ENCODE measurements at regions not wholly inside any gene's neighbourhood (a gene's known extent, or its start where the extent isn't known, plus 50 kb on each side); places are given as distances from the start of the nearest gene placed in this dataset.

DNA sequence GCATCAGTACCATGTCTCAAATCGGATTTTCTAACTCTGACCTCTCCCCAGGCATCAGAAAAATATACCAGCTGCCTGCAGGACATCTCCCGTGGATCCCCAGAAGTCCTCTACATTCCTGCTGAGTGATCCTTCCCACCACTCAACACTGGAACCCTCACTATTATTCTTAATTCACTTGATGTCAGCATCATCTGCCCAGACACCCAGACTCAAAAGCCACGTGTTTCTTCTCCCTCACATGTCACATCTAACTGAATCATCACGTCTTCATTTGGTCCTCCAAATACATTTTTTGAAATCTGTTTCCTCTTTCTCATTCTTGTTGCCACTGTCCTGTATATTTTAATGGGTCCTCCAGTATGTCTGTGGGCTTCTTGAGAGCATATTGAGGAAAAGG, 218.6 kb downstream of the HRH4 start:
- Histone ChIP-seq H2BK5ac (ENCODE audit: low read depth, low read length, poor library complexity) (no peak overlapping the region), H3K4ac (ENCODE audit: low read depth, low read length) (no peak overlapping the region), H3K27me3 (ENCODE audit: insufficient read depth, low read length) (no peaks in the 10 kb centered on the region), H3K18ac (ENCODE audit: low read length) (no peak overlapping the region), H2AK5ac (ENCODE audit: low read length) (no peak overlapping the region), H4K91ac (ENCODE audit: low read depth, low read length) (no peak overlapping the region), H2AFZ (ENCODE audit: insufficient read depth, low read length, poor library complexity) (no peak overlapping the region), H3K23ac (ENCODE audit: low read length) (no peak overlapping the region), H4K12ac (ENCODE audit: low read depth, low read length) (no peak overlapping the region), H3K14ac (ENCODE audit: low read length) (no peak overlapping the region), H3K27ac (ENCODE audit: low read depth, low read length) (no peak overlapping the region), H3K9me3 (ENCODE audit: insufficient read depth, low read depth, low read length) (no peaks in the 10 kb centered on the region), H4K8ac (ENCODE audit: low read depth, low read length) (no peak overlapping the region), H3K79me1 (ENCODE audit: low read length) (no peaks in the 10 kb centered on the region), H3K9ac (ENCODE audit: low read length) (no peak overlapping the region), H2BK120ac (ENCODE audit: insufficient read depth, low read length, poor library complexity) (no peak overlapping the region), H3K36me3 (ENCODE audit: control insufficient read depth in 1 of 2, insufficient read depth in 2 of 2, low read length in 2 of 2) (no peaks in the 10 kb centered on the region), H3K4me1 (ENCODE audit: control insufficient read depth in 1 of 2, insufficient read depth in 2 of 2, low read length in 2 of 2) (no peaks in the 10 kb centered on the region), H3K4me2 (ENCODE audit: low read length) (no peak overlapping the region), H2BK12ac (ENCODE audit: low read length) (no peak overlapping the region), H3K79me2 (ENCODE audit: control insufficient read depth, insufficient read depth, low read length, poor library complexity) (no peaks in the 10 kb centered on the region), H3K4me3 (ENCODE audit: low read depth, low read length) (no peak overlapping the region)
- no CpG with 5 or more reads among the region's 4 CpGs for WGBS (ENCODE audit: extremely low coverage, insufficient coverage, insufficient read length)
- DNase-seq, result no peak

- H2AFZ ChIP-seq (ENCODE audit: insufficient read depth, low read length, poor library complexity), result no peak overlapping the region
Observed at GRCh38 chr18:24683925-24684324, 223.5 kb downstream of the HRH4 start.

DNA sequence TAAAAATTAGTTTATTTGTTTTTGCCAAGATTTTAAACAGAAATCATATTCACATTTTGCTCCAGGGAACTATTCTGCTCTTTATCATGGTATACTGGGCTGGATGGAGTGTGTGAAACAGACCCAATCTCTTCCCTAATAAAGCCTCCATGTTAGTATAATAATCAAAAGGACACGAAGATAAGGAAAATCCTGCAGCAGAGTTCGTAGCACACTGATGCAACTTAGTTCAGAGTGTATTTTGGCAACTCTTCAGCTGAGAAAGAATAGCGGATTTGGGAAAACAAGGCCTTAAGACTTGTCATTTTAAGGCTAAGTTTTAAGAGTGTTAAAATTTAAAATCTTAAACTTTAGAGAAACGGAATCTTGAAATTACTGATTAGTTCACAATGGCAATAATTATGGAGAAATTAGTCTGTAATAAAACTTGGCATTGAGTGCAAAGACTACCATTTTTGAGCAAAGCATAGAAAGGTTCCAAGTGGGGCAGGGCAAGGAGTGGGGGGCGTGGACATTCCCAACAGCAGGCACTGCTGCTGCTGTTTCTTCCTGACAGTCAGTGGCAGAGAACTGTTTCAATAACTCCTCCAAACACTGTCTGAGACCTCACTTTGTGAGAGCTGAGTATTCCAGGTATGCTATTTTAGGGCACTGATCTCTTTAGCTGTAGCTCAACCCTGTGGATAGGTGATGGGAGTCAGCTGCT, 225.0 kb downstream of the HRH4 start:
- H3K9ac ChIP-seq (ENCODE audit: low read length), result no peak overlapping the region
- H3K14ac ChIP-seq (ENCODE audit: low read length), result no peak overlapping the region
- DNase-seq, result no peak
- H3K4me1 ChIP-seq (ENCODE audit: control insufficient read depth in 1 of 2, insufficient read depth in 2 of 2, low read length in 2 of 2), result no peaks in the 10 kb centered on the region
- H4K12ac ChIP-seq (ENCODE audit: low read depth, low read length), result no peak overlapping the region
- H4K8ac ChIP-seq (ENCODE audit: low read depth, low read length), result no peak overlapping the region
- no peak overlapping the region for H3K27ac ChIP-seq (ENCODE audit: low read depth, low read length)
- no peak overlapping the region for H2AK5ac ChIP-seq (ENCODE audit: low read length)
- WGBS (ENCODE audit: extremely low coverage, insufficient coverage, insufficient read length), result no CpG with 5 or more reads among the region's 5 CpGs
- H2BK12ac ChIP-seq (ENCODE audit: low read length), result no peak overlapping the region
- H2BK120ac ChIP-seq (ENCODE audit: insufficient read depth, low read length, poor library complexity), result no peak overlapping the region
- H3K36me3 ChIP-seq (ENCODE audit: control insufficient read depth in 1 of 2, insufficient read depth in 2 of 2, low read length in 2 of 2), result no peaks in the 10 kb centered on the region
- no peaks in the 10 kb centered on the region for H3K9me3 ChIP-seq (ENCODE audit: insufficient read depth, low read depth, low read length)
- no peak overlapping the region for H3K4ac ChIP-seq (ENCODE audit: low read depth, low read length)
- no peak overlapping the region for H4K91ac ChIP-seq (ENCODE audit: low read depth, low read length)
- no peak overlapping the region for H3K23ac ChIP-seq (ENCODE audit: low read length)
- no peak overlapping the region for H2BK5ac ChIP-seq (ENCODE audit: low read depth, low read length, poor library complexity)
- H3K27me3 ChIP-seq (ENCODE audit: insufficient read depth, low read length), result no peaks in the 10 kb centered on the region
- no peak overlapping the region for H2AFZ ChIP-seq (ENCODE audit: insufficient read depth, low read length, poor library complexity)
- no peaks in the 10 kb centered on the region for H3K79me2 ChIP-seq (ENCODE audit: control insufficient read depth, insufficient read depth, low read length, poor library complexity)
- H3K18ac ChIP-seq (ENCODE audit: low read length), result no peak overlapping the region
- no peak overlapping the region for H3K4me3 ChIP-seq (ENCODE audit: low read depth, low read length)
- no peaks in the 10 kb centered on the region for H3K79me1 ChIP-seq (ENCODE audit: low read length)
- no peak overlapping the region for H3K4me2 ChIP-seq (ENCODE audit: low read length)

More at GRCh38 chr18:24683925-24684324, 223.5 kb downstream of the HRH4 start:
- Histone ChIP-seq H3K18ac (ENCODE audit: low read length) (no peak overlapping the region), H2BK5ac (ENCODE audit: low read depth, low read length, poor library complexity) (no peak overlapping the region), H3K14ac (ENCODE audit: low read length) (no peak overlapping the region), H3K4me3 (ENCODE audit: low read depth, low read length) (no peak overlapping the region), H4K91ac (ENCODE audit: low read depth, low read length) (no peak overlapping the region), H3K9ac (ENCODE audit: low read length) (no peak overlapping the region), H3K4me1 (ENCODE audit: control insufficient read depth in 1 of 2, insufficient read depth in 2 of 2, low read length in 2 of 2) (no peaks in the 10 kb centered on the region), H3K4me2 (ENCODE audit: low read length) (no peak overlapping the region), H3K27ac (ENCODE audit: low read depth, low read length) (no peak overlapping the region), H2BK12ac (ENCODE audit: low read length) (no peak overlapping the region), H3K9me3 (ENCODE audit: insufficient read depth, low read depth, low read length) (no peaks in the 10 kb centered on the region), H3K79me1 (ENCODE audit: low read length) (no peaks in the 10 kb centered on the region), H3K23ac (ENCODE audit: low read length) (no peak overlapping the region), H3K27me3 (ENCODE audit: insufficient read depth, low read length) (no peaks in the 10 kb centered on the region), H3K4ac (ENCODE audit: low read depth, low read length) (no peak overlapping the region), H4K12ac (ENCODE audit: low read depth, low read length) (no peak overlapping the region), H2AK5ac (ENCODE audit: low read length) (no peak overlapping the region), H2BK120ac (ENCODE audit: insufficient read depth, low read length, poor library complexity) (no peak overlapping the region), H4K8ac (ENCODE audit: low read depth, low read length) (no peak overlapping the region), H3K36me3 (ENCODE audit: control insufficient read depth in 1 of 2, insufficient read depth in 2 of 2, low read length in 2 of 2) (no peaks in the 10 kb centered on the region), H3K79me2 (ENCODE audit: control insufficient read depth, insufficient read depth, low read length, poor library complexity) (no peaks in the 10 kb centered on the region)
- no peak for DNase-seq
- no CpG with 5 or more reads among the region's 1 CpG for WGBS (ENCODE audit: extremely low coverage, insufficient coverage, insufficient read length)

GRCh38 chr18:24695168-24695567, 234.7 kb downstream of the HRH4 start:
- Histone ChIP-seq H3K23ac (ENCODE audit: low read length) (no peak overlapping the region), H2BK12ac (ENCODE audit: low read length) (no peak overlapping the region), H3K9me3 (ENCODE audit: insufficient read depth, low read depth, low read length) (no peaks in the 10 kb centered on the region), H3K4me1 (ENCODE audit: control insufficient read depth in 1 of 2, insufficient read depth in 2 of 2, low read length in 2 of 2) (no peaks in the 10 kb centered on the region), H3K9ac (ENCODE audit: low read length) (no peak overlapping the region), H4K8ac (ENCODE audit: low read depth, low read length) (no peak overlapping the region), H3K4ac (ENCODE audit: low read depth, low read length) (no peak overlapping the region), H3K36me3 (ENCODE audit: control insufficient read depth in 1 of 2, insufficient read depth in 2 of 2, low read length in 2 of 2) (no peaks in the 10 kb centered on the region), H4K91ac (ENCODE audit: low read depth, low read length) (no peak overlapping the region), H3K18ac (ENCODE audit: low read length) (no peak overlapping the region), H3K79me1 (ENCODE audit: low read length) (no peaks in the 10 kb centered on the region), H4K12ac (ENCODE audit: low read depth, low read length) (no peak overlapping the region), H3K4me2 (ENCODE audit: low read length) (no peak overlapping the region), H3K14ac (ENCODE audit: low read length) (no peak overlapping the region), H3K27me3 (ENCODE audit: insufficient read depth, low read length) (no peaks in the 10 kb centered on the region), H2AFZ (ENCODE audit: insufficient read depth, low read length, poor library complexity) (no peak overlapping the region), H3K4me3 (ENCODE audit: low read depth, low read length) (no peak overlapping the region), H3K27ac (ENCODE audit: low read depth, low read length) (no peak overlapping the region), H2BK120ac (ENCODE audit: insufficient read depth, low read length, poor library complexity) (no peak overlapping the region), H3K79me2 (ENCODE audit: control insufficient read depth, insufficient read depth, low read length, poor library complexity) (no peaks in the 10 kb centered on the region), H2BK5ac (ENCODE audit: low read depth, low read length, poor library complexity) (no peak overlapping the region), H2AK5ac (ENCODE audit: low read length) (no peak overlapping the region)
- no CpG with 5 or more reads among the region's 3 CpGs for WGBS (ENCODE audit: extremely low coverage, insufficient coverage, insufficient read length)
- DNase-seq, result no peak
